ENCODE measurements at regions not wholly inside any gene's neighbourhood (a gene's known extent, or its start where the extent isn't known, plus 50 kb on each side); places are given as distances from the start of the nearest gene placed in this dataset.

DNA sequence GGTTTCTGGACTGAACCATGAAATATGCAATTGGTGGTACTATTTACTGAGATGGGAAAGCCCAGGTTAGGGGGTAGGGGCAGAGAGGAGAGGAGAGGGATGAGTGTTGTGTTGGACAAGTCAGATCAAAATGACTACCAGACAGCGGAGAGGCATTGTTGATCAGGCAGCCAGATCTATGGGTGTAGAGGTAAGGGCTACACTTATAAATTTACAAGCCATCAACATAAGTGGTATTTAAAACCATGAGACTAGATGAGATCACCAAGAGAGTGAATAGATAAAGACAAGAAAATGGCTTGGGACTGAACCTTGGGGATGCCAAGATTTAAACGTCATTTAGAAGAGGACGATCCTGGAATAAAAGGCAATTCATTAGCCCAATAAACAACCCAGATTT is 123.4 kb downstream of the NXPE2 start:
- Histone ChIP-seq H3K9me3 (replicated peaks; ENCODE audit: control insufficient read depth, insufficient read depth, low read length) (no peaks in the 10 kb centered on the region), H3K27ac (ENCODE audit: control insufficient read depth, insufficient read depth) (no peak overlapping the region), H3K27me3 (replicated peaks in 1 of 2; ENCODE audit: control insufficient read depth in 2 of 2, insufficient read depth in 2 of 2, low read length in 1 of 2) (peaks cover 0 to 3% of the 10 kb centered on the region in 2 experiments; a peak in 2 of 4 replicates), H3K4me2 (ENCODE audit: control insufficient read depth, insufficient read depth) (no peak overlapping the region), H3K4me1 (ENCODE audit: control insufficient read depth, insufficient read depth, low read length) (no peaks in the 10 kb centered on the region), H4K20me1 (ENCODE audit: control insufficient read depth, insufficient read depth) (no peaks in the 10 kb centered on the region), H3K4me3 (no peak overlapping the region), H3K79me2 (ENCODE audit: control insufficient read depth, insufficient read depth, low read length) (no peaks in the 10 kb centered on the region), H3K9ac (ENCODE audit: control insufficient read depth, insufficient read depth, low read length) (no peak overlapping the region), H2AFZ (ENCODE audit: control insufficient read depth, low read depth, low read length) (no peak overlapping the region), H3K36me3 (ENCODE audit: control insufficient read depth in 2 of 2, insufficient read depth in 2 of 2, low read length in 1 of 2) (no peaks in the 10 kb centered on the region)
- intact Hi-C loops (cut with micrococcal nuclease; ENCODE audit: unreplicated experiment) (no loop called here), in situ Hi-C loops (cut with MboI) (no loop called here)
- POLR2A ChIA-PET: no interaction called here
- CTCF ChIA-PET: no interaction called here
- WGBS (ENCODE audit: insufficient coverage, insufficient replicate concordance, low lambda C conversion rate, missing lambda C conversion rate): 12% methylated on average over 3 of the region's 3 CpGs
- no peak for ATAC-seq
- RAD21 ChIA-PET (ENCODE audit: unreplicated experiment): no interaction called here
- SMC1A ChIA-PET (ENCODE audit: uncharacterized antibody, unreplicated experiment): no interaction called here
- no peak for FAIRE-seq
- DNase-seq (ENCODE audit: low read depth, low spot score): no peak
- TF ChIP-seq FOXM1 (IDR thresholded peaks at IDR 0.05; ENCODE audit: low read depth, low read length) (no peak), NR2C1 (IDR thresholded peaks at IDR 0.05) (no peak), ZNF274 (IDR thresholded peaks at IDR 0.05; ENCODE audit: insufficient read depth, insufficient read length) (no peak), SIX5 (IDR thresholded peaks at IDR 0.05; ENCODE audit: low read depth, low read length, severe bottlenecking) (no peak), ZNF622 (IDR thresholded peaks at IDR 0.05) (no peak)
- TF ChIP-seq, protein P1, sequence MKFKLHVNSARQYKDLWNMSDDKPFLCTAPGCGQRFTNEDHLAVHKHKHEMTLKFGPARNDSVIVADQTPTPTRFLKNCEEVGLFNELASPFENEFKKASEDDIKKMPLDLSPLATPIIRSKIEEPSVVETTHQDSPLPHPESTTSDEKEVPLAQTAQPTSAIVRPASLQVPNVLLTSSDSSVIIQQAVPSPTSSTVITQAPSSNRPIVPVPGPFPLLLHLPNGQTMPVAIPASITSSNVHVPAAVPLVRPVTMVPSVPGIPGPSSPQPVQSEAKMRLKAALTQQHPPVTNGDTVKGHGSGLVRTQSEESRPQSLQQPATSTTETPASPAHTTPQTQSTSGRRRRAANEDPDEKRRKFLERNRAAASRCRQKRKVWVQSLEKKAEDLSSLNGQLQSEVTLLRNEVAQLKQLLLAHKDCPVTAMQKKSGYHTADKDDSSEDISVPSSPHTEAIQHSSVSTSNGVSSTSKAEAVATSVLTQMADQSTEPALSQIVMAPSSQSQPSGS (IDR thresholded peaks at IDR 0.05; ENCODE audit: low read length): no peak
- BruUV-seq (replicated peaks): no TSS peak

- POLR2A ChIA-PET: no interaction called here
- no peaks in the 10 kb centered on the region for H3K36me3 ChIP-seq (ENCODE audit: control insufficient read depth in 2 of 2, insufficient read depth in 2 of 2, low read length in 1 of 2)
- no peak overlapping the region for H3K9ac ChIP-seq (ENCODE audit: control insufficient read depth, insufficient read depth, low read length)
- no peaks in the 10 kb centered on the region for H3K9me3 ChIP-seq (replicated peaks; ENCODE audit: control insufficient read depth, insufficient read depth, low read length)
- FAIRE-seq (no peak), DNase-seq (ENCODE audit: low read depth, low spot score) (no peak), ATAC-seq (no peak)
- no TSS peak for BruUV-seq (replicated peaks)
- no peak overlapping the region for H3K4me3 ChIP-seq
- peaks cover 0 to 3% of the 10 kb centered on the region in 2 experiments; a peak in 2 of 4 replicates for H3K27me3 ChIP-seq (replicated peaks in 1 of 2; ENCODE audit: control insufficient read depth in 2 of 2, insufficient read depth in 2 of 2, low read length in 1 of 2)
- RAD21 ChIA-PET (ENCODE audit: unreplicated experiment): no interaction called here
- CTCF ChIA-PET: no interaction called here
- H3K27ac ChIP-seq (ENCODE audit: control insufficient read depth, insufficient read depth): no peak overlapping the region
- H4K20me1 ChIP-seq (ENCODE audit: control insufficient read depth, insufficient read depth): no peaks in the 10 kb centered on the region
- WGBS (ENCODE audit: insufficient coverage, insufficient replicate concordance, low lambda C conversion rate, missing lambda C conversion rate): 4% methylated on average over 6 of the region's 6 CpGs
- SMC1A ChIA-PET (ENCODE audit: uncharacterized antibody, unreplicated experiment): interaction anchor here (0.6 kb wide), 1 partner anchor 1873 kb away, joined by 3 read pairs; no protein-coding TSS in a partner anchor
- TF ChIP-seq RELA (IDR thresholded peaks at IDR 0.05; ENCODE audit: borderline replicate concordance, partially characterized antibody) (no peak), MEF2A (IDR thresholded peaks at IDR 0.05; ENCODE audit: insufficient read depth, low read depth, low read length) (no peak), ZBTB4 (CRISPR knock-in tag; IDR thresholded peaks at IDR 0.05) (no peak), ZNF207 (IDR thresholded peaks at IDR 0.05; ENCODE audit: borderline replicate concordance) (no peak), SUPT20H (IDR thresholded peaks at IDR 0.05; ENCODE audit: borderline replicate concordance, control insufficient read depth, low read depth, low read length) (no peak), RUNX3 (IDR thresholded peaks at IDR 0.05; ENCODE audit: low read length) (no peak), BACH1 (IDR thresholded peaks at IDR 0.05; ENCODE audit: borderline replicate concordance) (no peak)
- no peaks in the 10 kb centered on the region for H3K79me2 ChIP-seq (ENCODE audit: control insufficient read depth, insufficient read depth, low read length)
- intact Hi-C loops (cut with micrococcal nuclease; ENCODE audit: unreplicated experiment): no loop called here
- in situ Hi-C loops (cut with MboI): no loop called here
- H3K4me1 ChIP-seq (ENCODE audit: control insufficient read depth, insufficient read depth, low read length): no peaks in the 10 kb centered on the region
- no peak overlapping the region for H2AFZ ChIP-seq (ENCODE audit: control insufficient read depth, low read depth, low read length)
- H3K4me2 ChIP-seq (ENCODE audit: control insufficient read depth, insufficient read depth): no peak overlapping the region
Observed at GRCh38 chr11:114802878-114803277, 124.6 kb downstream of the NXPE2 start.

All from GM12878 (cell line).